Fibroblast of lung (primary cell): ENCODE measurements at regions not wholly inside any gene's neighbourhood (a gene's known extent, or its start where the extent isn't known, plus 50 kb on each side); places are given as distances from the start of the nearest gene placed in this dataset.

Experiments
- CTCF ChIP-seq, 2 donors: IDR thresholded peaks in 1 of 2; conservative IDR thresholded peaks in 1 of 2; 1 replicate in 1 of 2; 2 replicates in 1 of 2; pipeline ENCODE4 v1.5.1; 2011 to 2012; ENCODE audit warnings: low read length in 2 of 2, control low read depth in 1 of 2, inconsistent platforms in 1 of 2, low read depth in 1 of 2, mild to moderate bottlenecking in 1 of 2
- EZH2 ChIP-seq: IDR thresholded peaks from 2 replicates; pipeline ENCODE4 v1.5.1; 2012; ENCODE audit warnings: low read length, control low read depth, mild to moderate bottlenecking; ENCODE audit errors: missing control alignments

GRCh38 chr9:87256973-87257372, 240.7 kb upstream of the DAPK1 start:
- TF ChIP-seq CTCF (conservative IDR thresholded peaks at IDR 0.05 in 1 of 2, IDR thresholded peaks at IDR 0.05 in 1 of 2; ENCODE audit: low read depth in 1 of 2, low read length in 2 of 2) (no peak), EZH2 (no peak)
